Upper lobe of left lung (tissue), 6 donors: ENCODE measurements at regions not wholly inside any gene's neighbourhood (a gene's known extent, or its start where the extent isn't known, plus 50 kb on each side); places are given as distances from the start of the nearest gene placed in this dataset.

Source experiments
- ATAC-seq, 2 donors: fragments of 200-7000 bp; cut with Tn5 transposase; one replicate each; pipeline ENCODE4 v1.9.1; 2022; ENCODE audit warnings: mild to moderate bottlenecking in 2 of 2, moderate library complexity in 2 of 2; ENCODE audit not compliant: low FRiP score in 2 of 2
- DNase-seq, 2 donors: peaks; one replicate each; pipeline ENCODE4 v3.0.0-alpha.2; 2019 to 2020
- H3K27ac ChIP-seq, 4 donors: fragments of 200-600 bp; sonication (generic); one replicate each; pipeline ENCODE4 v1.5.1; 2016 to 2019
- H3K27me3 ChIP-seq, 4 donors: fragments of 200-600 bp; sonication (generic); one replicate each; pipeline ENCODE4 v1.5.1; 2017 to 2019
- H3K36me3 ChIP-seq, 4 donors: fragments of 200-600 bp; sonication (generic); one replicate each; pipeline ENCODE4 v1.5.1; 2016 to 2019
- H3K4me1 ChIP-seq, 4 donors: fragments of 200-600 bp; sonication (generic); one replicate each; pipeline ENCODE4 v1.5.1; 2018 to 2019
- H3K4me3 ChIP-seq, 4 donors: fragments of 200-600 bp; sonication (generic); one replicate each; pipeline ENCODE4 v1.5.1; 2017 to 2019; ENCODE audit warnings: mild to moderate bottlenecking in 2 of 4, moderate library complexity in 1 of 4
- H3K9me3 ChIP-seq, 4 donors: fragments of 200-600 bp; sonication (generic); one replicate each; pipeline ENCODE4 v1.5.1; 2018 to 2019
- CTCF ChIP-seq, 6 experiments: fragments of 450-650 bp in 4 of 6; fragments of 200-600 bp in 2 of 6; sonication (generic) in 2 of 6; IDR thresholded peaks; one replicate each; pipeline ENCODE4 v1.5.1; 2016 to 2019; ENCODE audit warnings: antibody characterized with exemption in 6 of 6
- EP300 ChIP-seq, 4 donors: sonication (generic); formaldehyde crosslinking; IDR thresholded peaks; one replicate each; pipeline ENCODE4 v1.5.1; 2017; ENCODE audit warnings: antibody characterized with exemption in 4 of 4, control low read depth in 2 of 4
- POLR2A ChIP-seq, 4 donors: fragments of 450-650 bp; IDR thresholded peaks; one replicate each; pipeline ENCODE4 v1.5.1; 2016 to 2017; ENCODE audit warnings: antibody characterized with exemption in 4 of 4, mild to moderate bottlenecking in 2 of 4
- POLR2AphosphoS5 ChIP-seq, 2 donors: sonication (generic); formaldehyde crosslinking; IDR thresholded peaks; one replicate each; pipeline ENCODE4 v1.5.1; 2017; ENCODE audit warnings: antibody characterized with exemption in 2 of 2
- WGBS, 2 donors: methylation state at CpG; one replicate each; pipeline ENCODE4 v1.1.5; 2017 to 2018; 5-methylcytosine and 5-hydroxymethylcytosine counted together
- donor health status: DM: no; HTN: no; CAD: no; lungs with moderate emphysema.
- donor health status: DM: no; HTN: yes; CAD: no; lungs with severe emphysema.

- no peaks in the 10 kb centered on the region for H3K36me3 ChIP-seq
- H3K4me3 ChIP-seq = no peak overlapping the region
- DNase-seq (no peak), ATAC-seq (no peak)
- no peaks in the 10 kb centered on the region for H3K4me1 ChIP-seq
- no peak overlapping the region for H3K27ac ChIP-seq
- no peaks in the 10 kb centered on the region for H3K27me3 ChIP-seq
- 87 to 90% methylated on average over 8 of the region's 8 CpGs for WGBS, 2 donors
- TF ChIP-seq POLR2AphosphoS5 (IDR thresholded peaks at IDR 0.05) (no peak), CTCF (IDR thresholded peaks at IDR 0.05) (no peak), EP300 (IDR thresholded peaks at IDR 0.05) (no peak), POLR2A (IDR thresholded peaks at IDR 0.05) (no peak)
- H3K9me3 ChIP-seq = no peaks in the 10 kb centered on the region
Measured at GRCh38 chr3:145649368-145649887, 511.6 kb downstream of the PLOD2 start.

GRCh38 chr3:145650170-145650569 lies 510.8 kb downstream of the PLOD2 start:
- 76 to 87% methylated on average over 4 of the region's 4 CpGs for WGBS, 2 donors
- TF ChIP-seq POLR2AphosphoS5 (IDR thresholded peaks at IDR 0.05) (no peak), CTCF (IDR thresholded peaks at IDR 0.05) (no peak), POLR2A (IDR thresholded peaks at IDR 0.05) (no peak), EP300 (IDR thresholded peaks at IDR 0.05) (no peak)
- Histone ChIP-seq H3K36me3 (no peaks in the 10 kb centered on the region), H3K9me3 (no peaks in the 10 kb centered on the region), H3K4me1 (no peaks in the 10 kb centered on the region), H3K27ac (no peak overlapping the region), H3K4me3 (no peak overlapping the region), H3K27me3 (no peaks in the 10 kb centered on the region)
- no peak for DNase-seq
- no peak for ATAC-seq

- TF ChIP-seq POLR2A (IDR thresholded peaks at IDR 0.05) (no peak), CTCF (IDR thresholded peaks at IDR 0.05) (no peak), POLR2AphosphoS5 (IDR thresholded peaks at IDR 0.05) (no peak), EP300 (IDR thresholded peaks at IDR 0.05) (no peak)
- DNase-seq (no peak), ATAC-seq (no peak)
- Histone ChIP-seq H3K4me3 (no peak overlapping the region), H3K27ac (no peak overlapping the region), H3K9me3 (no peaks in the 10 kb centered on the region), H3K27me3 (no peaks in the 10 kb centered on the region), H3K36me3 (no peaks in the 10 kb centered on the region), H3K4me1 (no peaks in the 10 kb centered on the region)
Measured at GRCh38 chr3:145671121-145671520, 489.9 kb downstream of the PLOD2 start.

GRCh38 chr3:145673838-145674237 lies 487.1 kb downstream of the PLOD2 start:
- Histone ChIP-seq H3K4me1 (no peaks in the 10 kb centered on the region), H3K4me3 (no peak overlapping the region), H3K36me3 (no peaks in the 10 kb centered on the region), H3K9me3 (no peaks in the 10 kb centered on the region), H3K27me3 (no peaks in the 10 kb centered on the region), H3K27ac (no peak overlapping the region)
- 75 to 80% methylated on average over 2 of the region's 2 CpGs for WGBS, 2 donors
- DNase-seq (no peak), ATAC-seq (no peak)
- no peak for TF ChIP-seq CTCF (IDR thresholded peaks at IDR 0.05)

GRCh38 chr3:145678401-145678800 lies 482.6 kb downstream of the PLOD2 start:
- ATAC-seq (peak in 1 of 2 donors; percentile 55), DNase-seq (no peak)
- 55 to 73% methylated on average over 1 of the region's 1 CpG for WGBS, 2 donors
- Histone ChIP-seq H3K27ac (no peak overlapping the region), H3K4me1 (no peaks in the 10 kb centered on the region), H3K27me3 (no peaks in the 10 kb centered on the region), H3K36me3 (no peaks in the 10 kb centered on the region), H3K9me3 (no peaks in the 10 kb centered on the region), H3K4me3 (no peak overlapping the region)
- TF ChIP-seq POLR2AphosphoS5 (IDR thresholded peaks at IDR 0.05) (no peak), CTCF (IDR thresholded peaks at IDR 0.05) (no peak), EP300 (IDR thresholded peaks at IDR 0.05) (no peak), POLR2A (IDR thresholded peaks at IDR 0.05) (no peak)
